RWPE1 (cell line): ENCODE measurements at regions not wholly inside any gene's neighbourhood (a gene's known extent, or its start where the extent isn't known, plus 50 kb on each side); places are given as distances from the start of the nearest gene placed in this dataset.

Experiments
- CTCF ChIA-PET: fragments of 350-600 bp; sonication (Branson Sonifier 250); formaldehyde crosslinking; extraction: SDS; loops from one replicate; lab custom pipeline; 2021; lab: Yijun Ruan, JAX
- POLR2A ChIA-PET: fragments of 400-600 bp; formaldehyde crosslinking; extraction: SDS; loops from one replicate; lab custom pipeline; 2020; ENCODE audit warnings: antibody characterized with exemption; ENCODE audit not compliant: low non-redundant PET; lab: Yijun Ruan, JAX
- DNase-seq: peaks from one replicate; pipeline ENCODE4 v3.0.0; 2012; ENCODE audit warnings: low spot score
- H3K27ac ChIP-seq: fragments of 450-650 bp; 2 replicates; pipeline ENCODE4 v1.5.1; 2017
- TF ChIP-seq, protein P1 (sequence below): fragments of 450-650 bp; conservative IDR thresholded peaks from 2 replicates; pipeline ENCODE4 v1.5.1; 2017; ENCODE audit warnings: low read depth, mild to moderate bottlenecking

DNA sequence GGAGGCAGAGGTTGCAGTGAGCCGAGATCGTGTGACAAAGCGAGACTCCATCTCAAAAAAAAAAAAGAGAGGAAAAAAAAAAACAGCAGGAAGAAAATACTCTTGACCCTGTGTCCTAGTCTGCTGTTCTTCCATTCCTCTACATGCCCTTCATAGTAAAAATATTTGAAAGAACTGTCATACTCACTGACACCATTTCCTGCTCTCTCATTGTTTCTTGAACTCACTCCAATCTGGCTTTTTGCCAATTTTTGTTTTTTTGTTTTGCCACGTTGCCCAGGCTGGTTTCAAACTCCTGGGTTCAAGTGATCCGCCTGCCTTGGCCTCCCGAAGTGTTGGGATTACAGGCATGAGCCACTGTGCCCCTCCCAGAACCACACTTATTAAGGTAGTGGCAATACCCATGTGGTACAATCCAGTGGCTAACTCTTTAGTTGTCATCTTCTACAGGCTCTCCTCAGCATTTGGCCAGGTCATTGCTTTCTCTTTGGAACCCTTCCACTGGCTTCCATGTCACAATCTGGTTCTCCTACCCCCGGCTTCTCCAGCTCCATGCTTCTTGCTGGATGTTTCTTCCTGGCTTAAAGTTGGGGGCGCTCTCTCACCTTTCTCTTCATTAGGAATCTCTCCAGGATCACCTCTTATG, 238.2 kb upstream of the C2CD4B start:
- TF ChIP-seq, protein P1, sequence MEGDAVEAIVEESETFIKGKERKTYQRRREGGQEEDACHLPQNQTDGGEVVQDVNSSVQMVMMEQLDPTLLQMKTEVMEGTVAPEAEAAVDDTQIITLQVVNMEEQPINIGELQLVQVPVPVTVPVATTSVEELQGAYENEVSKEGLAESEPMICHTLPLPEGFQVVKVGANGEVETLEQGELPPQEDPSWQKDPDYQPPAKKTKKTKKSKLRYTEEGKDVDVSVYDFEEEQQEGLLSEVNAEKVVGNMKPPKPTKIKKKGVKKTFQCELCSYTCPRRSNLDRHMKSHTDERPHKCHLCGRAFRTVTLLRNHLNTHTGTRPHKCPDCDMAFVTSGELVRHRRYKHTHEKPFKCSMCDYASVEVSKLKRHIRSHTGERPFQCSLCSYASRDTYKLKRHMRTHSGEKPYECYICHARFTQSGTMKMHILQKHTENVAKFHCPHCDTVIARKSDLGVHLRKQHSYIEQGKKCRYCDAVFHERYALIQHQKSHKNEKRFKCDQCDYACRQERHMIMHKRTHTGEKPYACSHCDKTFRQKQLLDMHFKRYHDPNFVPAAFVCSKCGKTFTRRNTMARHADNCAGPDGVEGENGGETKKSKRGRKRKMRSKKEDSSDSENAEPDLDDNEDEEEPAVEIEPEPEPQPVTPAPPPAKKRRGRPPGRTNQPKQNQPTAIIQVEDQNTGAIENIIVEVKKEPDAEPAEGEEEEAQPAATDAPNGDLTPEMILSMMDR, result no peak
- H3K27ac ChIP-seq, result peak overlapping the region; percentile 57; the same call in 1 of the 2 replicates
- DNase-seq, result peak; percentile 79
- POLR2A ChIA-PET, result no interaction called here
- CTCF ChIA-PET, result no interaction called here

DNA sequence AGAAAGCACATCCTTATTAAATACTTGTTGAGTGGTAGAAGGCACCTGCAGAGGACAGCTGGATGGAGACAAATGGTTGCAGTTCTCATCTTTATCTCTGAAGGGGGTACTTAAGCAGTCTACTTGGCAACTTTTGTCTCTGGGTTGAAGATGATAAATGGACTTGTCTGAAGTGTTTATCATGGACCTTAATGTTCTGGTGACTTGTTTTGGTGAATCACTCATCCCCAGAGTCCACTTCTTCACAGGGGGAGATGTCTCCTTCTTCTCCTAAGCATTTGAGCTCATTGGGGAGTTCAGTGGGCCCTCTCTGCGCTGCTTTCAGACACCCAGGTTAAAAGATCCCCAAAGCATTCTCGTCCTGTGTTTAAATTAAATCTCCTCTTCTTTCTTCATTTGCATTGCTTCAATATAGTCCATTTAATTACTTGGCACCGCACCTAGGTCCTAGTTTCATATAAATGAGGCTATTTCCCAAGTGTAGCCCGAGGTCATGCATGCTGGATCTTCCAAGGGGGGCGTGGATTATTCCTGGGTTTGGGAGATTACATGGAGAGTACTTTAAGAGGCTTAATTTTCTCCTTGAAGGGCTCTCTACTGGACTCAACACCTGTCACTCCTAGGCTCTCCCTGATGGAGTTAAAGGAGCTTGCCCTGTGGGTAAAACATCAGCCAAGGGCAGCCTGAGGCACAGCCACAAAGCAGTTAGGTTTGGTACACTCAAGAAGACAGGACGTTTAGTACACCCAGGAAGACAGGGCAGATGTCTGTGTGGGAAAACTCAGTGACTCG, 239.3 kb upstream of the C2CD4B start:
- H3K27ac ChIP-seq, result no peak overlapping the region
- DNase-seq, result no peak
- POLR2A ChIA-PET, result no interaction called here
- CTCF ChIA-PET, result interaction anchor here (0.6 kb wide), 1 partner anchor 44 kb away, joined by 4 read pairs; no protein-coding TSS in a partner anchor
- TF ChIP-seq, protein P1, result no peak

DNA sequence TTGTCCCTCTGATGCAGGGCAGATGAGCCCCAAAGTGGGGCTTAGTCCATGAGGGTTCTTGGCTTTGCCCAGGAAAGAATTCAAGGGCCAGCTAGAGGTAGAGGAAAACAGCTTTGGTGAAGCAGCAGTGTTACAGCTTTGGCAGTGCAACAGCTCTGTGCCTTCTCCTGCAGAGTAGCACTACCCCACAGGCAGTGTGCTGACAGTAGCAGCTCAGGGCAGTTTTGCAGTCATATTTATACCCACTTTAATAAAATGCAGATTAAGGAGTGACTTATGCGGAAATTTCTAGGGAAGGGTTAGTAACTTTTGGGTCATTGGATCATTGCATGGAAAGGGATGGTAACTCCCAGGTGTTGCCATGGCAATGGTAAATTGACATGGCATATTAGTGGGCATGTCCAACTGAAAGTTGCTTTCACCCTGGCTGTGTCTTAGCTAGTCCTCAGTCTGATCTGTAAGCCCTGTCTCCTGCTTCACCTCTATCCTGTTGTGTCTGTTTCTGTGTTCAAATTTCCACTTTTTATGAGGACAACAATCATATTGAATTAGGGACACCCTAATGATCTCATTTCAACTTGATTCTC, 241.3 kb upstream of the C2CD4B start:
- POLR2A ChIA-PET, result no interaction called here
- H3K27ac ChIP-seq, result no peak overlapping the region
- TF ChIP-seq, protein P1, result no peak
- CTCF ChIA-PET, result no interaction called here
- DNase-seq, result no peak

DNA sequence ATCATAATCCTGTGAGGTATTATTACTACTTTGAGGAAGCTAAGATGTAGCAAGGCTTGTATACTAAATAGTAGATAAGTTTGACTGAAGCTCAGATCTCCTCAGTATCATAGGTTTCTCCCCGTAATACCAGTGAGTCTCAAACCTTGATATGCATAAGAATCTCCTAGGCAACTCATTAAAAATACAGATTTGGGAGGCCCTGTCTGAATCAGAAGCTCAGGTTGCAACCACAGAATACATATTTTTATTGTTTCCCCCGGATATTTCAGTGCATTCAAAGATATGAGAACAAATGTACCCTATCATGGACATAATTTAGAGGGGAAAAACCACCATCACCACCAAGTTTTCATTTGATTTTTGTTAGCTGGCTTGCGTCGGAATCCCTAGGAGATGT, 242.1 kb upstream of the C2CD4B start:
- DNase-seq, result no peak
- no peak overlapping the region for H3K27ac ChIP-seq
- ChIA-PET POLR2A (no interaction called here), CTCF (no interaction called here)
- TF ChIP-seq, protein P1, result no peak

DNA sequence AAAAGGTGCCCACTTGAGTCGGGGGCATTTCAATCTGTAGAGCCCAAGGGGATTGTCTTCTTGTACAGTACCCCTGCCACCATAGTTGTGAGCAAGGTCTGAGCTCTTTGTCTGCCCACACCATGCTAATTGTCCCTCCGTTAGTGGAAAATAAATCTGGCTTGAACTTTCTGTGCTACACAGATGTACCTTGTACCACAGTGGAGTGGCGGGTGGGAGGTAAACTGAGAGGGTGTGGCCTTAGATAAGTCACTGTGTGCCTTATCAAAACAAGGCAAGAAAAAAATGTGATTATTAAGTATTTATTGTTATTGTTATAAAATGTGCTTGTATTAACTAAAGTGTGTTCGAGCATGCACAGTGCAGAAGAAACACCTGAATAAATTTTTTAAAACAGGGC, 242.9 kb upstream of the C2CD4B start:
- H3K27ac ChIP-seq, result no peak overlapping the region
- POLR2A ChIA-PET, result no interaction called here
- no peak for DNase-seq
- TF ChIP-seq, protein P1, result no peak
- CTCF ChIA-PET, result interaction anchor here (0.5 kb wide), 1 partner anchor 95 kb away, joined by 3 read pairs; no protein-coding TSS in a partner anchor

DNA sequence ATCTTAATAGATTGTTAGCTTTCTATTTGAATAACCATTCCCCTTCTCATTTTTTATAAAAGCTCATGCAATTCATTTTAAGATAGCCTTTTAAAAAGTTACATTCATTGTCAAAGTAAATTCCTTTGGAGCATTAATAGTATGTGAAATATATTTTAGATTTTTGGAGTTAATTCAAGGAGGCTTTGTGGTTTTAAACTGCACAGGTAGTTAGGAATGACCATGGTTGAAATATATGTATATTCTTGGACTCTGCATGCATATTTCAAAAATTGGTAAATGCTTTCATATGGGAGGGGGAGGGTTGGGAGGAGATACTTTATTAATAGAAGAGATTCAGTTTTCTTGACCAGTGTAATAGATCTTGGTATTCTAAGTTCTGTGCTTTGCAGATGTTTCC, 244.4 kb upstream of the C2CD4B start:
- no peak for DNase-seq
- ChIA-PET CTCF (interaction anchor here (0.9 kb wide), 1 partner anchor 102 kb away, joined by 3 read pairs; no protein-coding TSS in a partner anchor), POLR2A (no interaction called here)
- TF ChIP-seq, protein P1, result no peak
- no peak overlapping the region for H3K27ac ChIP-seq
